ENCODE measurements at regions not wholly inside any gene's neighbourhood (a gene's known extent, or its start where the extent isn't known, plus 50 kb on each side); places are given as distances from the start of the nearest gene placed in this dataset.
"Not testable (repeated sequence)": the region's sequence is repeated elsewhere in the genome, so short reads cannot be mapped to it uniquely, and the experiment has no call there.

DNA sequence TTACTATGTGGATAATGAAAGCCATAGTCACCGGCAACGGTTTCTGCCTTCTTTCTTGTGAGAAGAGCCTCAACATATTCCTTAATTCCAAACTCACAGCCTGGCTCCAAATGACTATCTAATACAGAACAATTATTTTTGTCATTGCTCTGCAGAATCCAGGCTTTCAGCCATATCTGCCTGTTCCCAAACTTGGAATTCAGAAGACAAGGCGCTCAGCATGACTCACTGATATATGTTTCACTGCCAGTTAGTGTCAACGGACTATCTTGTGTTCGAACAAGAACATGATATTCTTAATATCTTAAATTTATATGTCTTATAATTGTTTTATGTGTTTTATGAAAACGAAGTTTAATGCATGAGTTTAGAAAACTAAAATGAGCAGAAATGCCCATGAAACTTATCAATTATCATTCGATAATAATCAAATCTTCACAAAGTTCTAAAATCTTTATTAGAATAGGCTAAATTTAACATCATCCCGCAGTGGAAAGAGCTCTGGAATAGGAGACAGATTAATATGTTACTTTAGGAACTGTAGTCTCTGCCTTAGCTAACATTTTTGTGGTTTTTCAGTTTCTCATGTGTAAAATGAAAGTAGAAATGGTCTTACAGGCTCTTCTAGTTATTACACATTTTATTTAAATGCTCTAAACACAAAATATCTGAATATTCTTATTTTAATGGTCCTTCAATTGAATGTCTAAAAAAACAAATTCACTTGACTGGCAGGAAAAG is 669.3 kb upstream of the GJE1 start:
- in situ Hi-C loops (cut with MboI; ENCODE audit: low sequenced_read_pairs): no loop called here

DNA sequence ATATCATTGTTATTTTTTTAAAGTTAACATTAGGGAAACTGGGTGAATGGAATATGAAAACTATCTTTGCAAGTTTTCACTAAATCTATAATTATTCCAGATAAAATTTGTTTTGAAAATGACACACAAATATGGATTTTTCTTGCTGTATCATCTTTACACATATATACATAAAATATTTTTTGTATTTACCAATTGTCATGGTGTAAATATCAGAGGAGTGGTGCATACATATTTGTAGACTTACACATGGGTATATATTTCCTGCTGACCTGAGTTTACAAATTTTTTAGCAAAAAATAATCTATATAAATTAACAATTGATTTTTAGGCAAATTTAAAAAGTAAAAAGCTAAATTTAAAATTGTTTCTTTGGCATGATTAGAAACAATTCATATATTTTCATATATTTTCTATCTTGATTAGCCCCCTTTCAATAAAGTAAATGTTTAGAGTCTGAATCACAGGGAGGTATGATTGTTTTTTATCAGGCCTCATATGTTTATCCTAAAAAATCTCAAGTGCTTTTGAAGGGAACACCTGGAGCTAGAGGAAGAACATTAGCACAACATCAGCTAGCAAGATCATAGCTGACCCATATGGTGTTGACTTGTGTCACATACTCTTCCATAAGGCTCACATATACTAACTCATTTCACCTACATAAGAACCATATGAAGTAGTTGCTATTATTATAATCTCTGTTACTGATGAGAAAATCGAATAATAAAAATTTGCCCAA is 671.8 kb upstream of the GJE1 start:
- in situ Hi-C loops (cut with MboI; ENCODE audit: low sequenced_read_pairs): no loop called here

DNA sequence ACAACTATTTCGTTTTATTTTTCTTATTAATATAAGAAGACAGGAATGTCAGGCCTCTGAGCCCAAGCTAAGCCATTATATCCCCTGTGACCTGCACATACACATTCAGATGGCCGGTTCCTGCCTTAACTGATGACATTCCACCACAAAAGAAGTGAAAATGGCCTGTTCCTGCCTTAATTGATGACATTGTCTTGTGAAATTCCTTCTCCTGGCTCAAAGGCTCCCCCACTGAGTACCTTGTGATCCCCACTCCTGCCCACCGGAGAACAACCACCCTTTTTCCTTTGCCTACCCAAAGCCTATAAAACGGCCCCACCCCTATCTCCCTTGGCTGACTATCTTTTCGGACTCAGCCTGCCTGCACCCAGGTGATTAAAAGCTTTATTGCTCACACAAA is 672.5 kb upstream of the GJE1 start:
- in situ Hi-C loops (cut with MboI; ENCODE audit: low sequenced_read_pairs): not testable (repeated sequence)

DNA sequence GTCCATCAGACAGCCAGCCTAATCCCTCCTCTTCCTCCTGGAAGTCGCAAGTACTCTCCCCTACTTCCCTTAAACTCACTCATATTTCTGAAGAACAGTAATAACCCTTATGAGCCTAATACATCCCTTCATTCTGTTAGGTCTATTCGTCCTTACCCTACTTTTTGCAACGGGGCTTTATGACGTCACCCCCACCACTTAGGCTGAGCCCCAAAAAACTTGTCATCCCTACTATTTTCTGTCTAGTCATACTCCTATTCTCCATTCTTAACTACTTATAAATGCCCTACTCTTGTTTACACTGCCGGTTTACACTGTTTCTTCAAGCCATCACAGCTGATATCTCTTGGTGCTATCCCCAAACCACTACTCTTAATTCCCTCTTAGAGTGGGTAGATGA is 674.7 kb upstream of the GJE1 start:
- in situ Hi-C loops (cut with MboI; ENCODE audit: low sequenced_read_pairs): not testable (repeated sequence)

DNA sequence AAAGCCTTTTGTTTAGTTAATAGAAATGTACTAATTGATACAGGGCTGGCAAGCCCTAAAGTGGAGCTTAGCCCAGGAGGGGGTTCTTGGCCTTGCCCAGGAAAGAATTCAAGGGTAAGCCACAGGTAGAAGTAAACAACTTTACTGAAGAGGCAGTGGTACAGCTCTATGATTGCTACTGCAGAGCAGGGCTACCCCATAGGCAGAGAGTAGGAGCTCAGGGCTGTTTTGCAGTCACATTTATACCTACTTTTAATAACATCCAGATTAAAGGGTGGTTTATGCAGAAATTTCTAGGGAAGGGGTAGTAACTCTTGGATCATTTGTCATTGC is 680.4 kb upstream of the GJE1 start:
- in situ Hi-C loops (cut with MboI; ENCODE audit: low sequenced_read_pairs): no loop called here

DNA sequence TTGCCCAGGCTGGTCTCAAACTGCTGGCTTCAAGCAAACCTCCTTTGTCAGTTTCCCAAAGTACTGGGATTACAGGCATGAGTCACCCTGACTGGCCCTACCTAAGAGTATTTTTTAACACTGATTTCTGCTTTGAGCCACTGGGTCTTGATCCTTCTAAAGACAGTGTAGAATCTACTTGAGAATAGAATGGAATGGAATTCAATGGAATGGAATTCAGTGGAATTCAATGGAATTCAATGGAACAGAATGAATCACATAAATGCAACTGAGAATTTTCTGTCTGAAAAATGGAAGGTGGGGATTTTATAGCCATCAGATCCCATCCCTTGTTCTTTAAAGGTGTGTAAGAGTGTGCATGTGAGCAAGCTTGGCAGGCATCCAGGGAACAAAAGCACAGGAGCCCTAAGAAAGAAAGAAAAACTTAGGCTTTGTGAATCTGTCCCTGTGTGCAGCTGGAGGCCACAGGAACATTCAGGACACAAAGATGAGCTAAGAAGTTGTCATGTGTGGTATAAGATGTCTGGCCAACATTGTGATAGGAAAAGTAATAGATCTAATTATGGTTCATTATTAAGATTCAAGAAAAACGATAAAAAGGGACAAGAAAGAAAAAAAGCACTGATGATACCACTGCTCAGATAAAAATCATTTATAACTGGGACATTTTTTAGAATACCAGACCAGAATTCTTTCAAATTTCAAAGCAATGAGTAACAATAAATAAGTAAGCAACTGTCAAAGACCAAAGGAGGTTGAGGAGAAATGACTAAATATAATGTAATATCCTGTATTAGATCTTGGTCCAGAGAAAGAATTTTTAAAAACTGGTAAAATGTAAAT is 681.0 kb upstream of the GJE1 start:
- in situ Hi-C loops (cut with MboI; ENCODE audit: low sequenced_read_pairs): no loop called here

DNA sequence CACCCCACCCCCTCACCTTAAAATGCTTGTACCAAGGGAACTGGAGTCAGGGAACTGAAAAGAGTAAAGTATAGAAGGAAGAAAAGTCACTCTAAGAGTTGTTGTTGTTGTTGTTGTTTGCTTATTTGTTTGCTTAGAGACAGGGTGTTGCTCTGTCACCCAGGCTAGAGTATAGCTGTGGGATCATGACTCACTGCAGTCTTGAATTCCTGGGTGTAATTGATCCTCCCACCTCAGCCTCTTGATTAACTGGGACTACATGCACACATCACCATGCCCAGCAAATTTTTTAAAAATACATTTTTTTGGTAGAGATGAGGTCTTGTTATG is 681.6 kb upstream of the GJE1 start:
- in situ Hi-C loops (cut with MboI; ENCODE audit: low sequenced_read_pairs): no loop called here

DNA sequence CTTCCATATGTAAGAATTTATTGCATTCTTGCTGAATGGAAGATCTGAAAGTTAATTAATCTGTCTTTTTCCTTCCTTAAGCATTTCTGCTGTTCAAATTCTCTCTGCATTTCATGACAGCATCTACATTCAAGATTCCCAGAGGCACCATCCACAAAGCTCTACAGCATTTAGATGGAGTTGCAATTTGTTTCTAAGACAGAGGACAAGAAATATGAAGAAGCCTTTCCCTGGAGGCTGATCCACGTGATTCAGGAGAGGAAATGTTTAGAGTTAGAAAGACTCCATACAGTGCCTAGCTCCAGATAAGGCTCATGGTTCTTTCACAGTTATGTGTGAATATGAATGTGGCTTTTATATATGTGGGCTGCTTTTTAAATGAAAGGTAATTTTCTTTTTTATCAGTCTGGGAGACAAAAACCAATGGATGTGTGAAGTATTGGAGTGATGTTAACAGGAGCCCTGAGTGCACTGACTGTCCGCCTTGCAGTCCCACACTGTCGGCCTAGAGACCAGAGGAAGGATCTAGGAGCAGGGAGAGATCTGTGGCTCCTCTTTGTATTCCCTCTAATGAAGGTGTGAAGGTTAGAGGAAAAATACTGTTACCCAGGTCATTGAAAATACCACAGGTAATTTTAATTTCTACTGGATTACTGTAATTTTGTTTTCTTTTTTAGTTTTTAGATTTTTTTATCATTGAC is 686.6 kb upstream of the GJE1 start:
- in situ Hi-C loops (cut with MboI; ENCODE audit: low sequenced_read_pairs): no loop called here

DNA sequence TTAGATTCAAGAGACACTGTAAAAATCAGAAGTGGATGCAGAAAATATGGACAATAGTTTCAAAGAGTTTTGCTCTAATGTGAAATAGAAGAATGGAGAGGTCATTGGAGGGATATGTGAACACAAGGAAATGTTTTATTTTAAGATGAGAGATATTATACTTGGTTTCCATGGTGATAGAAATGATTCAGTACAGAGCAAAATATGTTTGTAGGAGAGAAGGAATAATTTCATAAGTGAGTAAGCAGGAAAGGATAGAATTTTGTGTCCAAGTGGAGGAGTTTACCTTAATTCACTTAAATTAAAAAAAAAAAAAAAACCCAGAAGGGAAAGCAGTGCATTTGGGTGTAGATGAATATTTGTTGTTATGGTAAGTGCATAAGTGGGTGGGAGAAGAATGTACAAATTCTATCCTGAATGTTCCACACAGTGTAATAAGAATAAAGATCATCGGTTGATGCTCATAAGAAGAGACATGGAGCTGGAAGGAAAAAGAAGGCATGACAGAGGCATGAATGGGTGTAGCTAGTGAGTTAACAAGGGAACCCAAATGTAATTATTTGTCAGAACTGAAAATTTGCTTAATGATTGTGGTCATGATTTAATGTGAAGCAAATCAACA is 688.9 kb upstream of the GJE1 start:
- in situ Hi-C loops (cut with MboI; ENCODE audit: low sequenced_read_pairs): no loop called here

DNA sequence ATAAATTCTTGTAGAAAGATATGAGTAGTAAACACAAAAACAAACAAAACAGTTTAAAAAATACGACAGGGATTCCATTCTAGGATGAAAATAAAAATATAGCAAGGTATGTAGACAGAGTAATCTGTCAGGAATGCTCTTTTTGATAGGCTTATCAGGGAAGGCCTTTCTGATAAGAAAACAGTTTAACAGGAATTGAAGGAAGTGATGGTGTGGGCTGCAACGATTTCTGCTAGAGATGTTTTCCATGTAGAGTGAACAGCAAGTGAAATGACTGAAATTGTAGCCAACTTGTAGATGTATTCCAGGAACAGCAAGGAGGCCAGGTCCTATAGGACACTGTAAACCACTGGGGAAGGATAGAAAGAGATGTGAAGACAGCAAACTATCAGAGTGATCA is 689.7 kb upstream of the GJE1 start:
- in situ Hi-C loops (cut with MboI; ENCODE audit: low sequenced_read_pairs): no loop called here

DNA sequence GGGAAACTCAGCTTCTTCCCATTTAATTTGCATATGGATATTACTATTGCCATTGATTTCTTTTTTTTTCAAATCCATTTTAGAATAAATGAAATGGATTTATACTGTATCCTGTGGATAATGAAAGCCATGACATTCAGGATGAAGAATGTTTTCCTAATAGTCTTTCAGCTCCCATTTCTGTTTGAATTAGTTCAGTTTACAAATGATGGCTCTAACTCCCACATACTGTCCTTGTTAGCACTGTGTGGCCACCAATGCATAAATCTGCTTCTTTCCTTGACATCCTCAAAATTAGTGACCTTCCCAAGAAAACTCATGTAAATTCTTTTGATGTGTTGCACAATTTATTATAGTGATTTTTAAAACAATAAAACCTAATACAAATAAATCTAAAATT is 693.2 kb upstream of the GJE1 start:
- in situ Hi-C loops (cut with MboI; ENCODE audit: low sequenced_read_pairs): no loop called here

DNA sequence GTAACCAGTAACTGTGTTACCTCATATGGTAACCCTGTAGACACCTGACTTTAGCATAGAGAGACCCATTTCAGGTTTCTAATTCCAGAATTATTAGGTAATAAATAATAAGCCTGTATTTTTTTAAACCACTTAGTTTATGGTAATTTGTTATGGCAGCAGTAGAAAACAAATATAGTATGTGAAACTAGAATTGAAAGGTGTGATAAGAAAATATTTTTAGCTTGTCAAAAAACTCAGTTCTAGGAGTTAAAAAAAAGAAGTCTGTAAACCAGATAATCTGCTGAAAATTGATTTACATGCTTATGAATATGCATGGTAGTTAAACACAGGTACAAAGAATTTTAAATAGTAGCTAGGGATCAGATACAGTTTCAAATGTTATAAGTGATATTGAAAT is 695.0 kb upstream of the GJE1 start:
- in situ Hi-C loops (cut with MboI; ENCODE audit: low sequenced_read_pairs): no loop called here

DNA sequence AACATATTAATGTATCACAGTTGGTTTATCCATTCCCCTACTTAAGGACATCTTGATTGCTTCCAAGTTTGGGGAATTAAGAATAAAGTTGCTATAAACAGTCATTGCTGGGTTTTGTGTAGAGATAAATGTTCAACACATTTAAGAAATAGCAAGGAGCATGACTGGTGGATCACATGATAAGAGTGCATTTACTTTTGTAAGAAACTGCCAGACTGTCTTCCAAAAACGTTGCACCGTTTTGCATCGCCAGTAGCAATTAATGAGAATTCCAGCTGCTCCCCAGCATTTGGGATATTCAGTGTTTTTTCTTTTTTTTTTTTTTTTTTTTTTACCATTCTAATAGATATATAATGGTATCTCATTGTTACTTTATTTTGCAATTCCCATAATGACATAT is 695.7 kb upstream of the GJE1 start:
- in situ Hi-C loops (cut with MboI; ENCODE audit: low sequenced_read_pairs): no loop called here

DNA sequence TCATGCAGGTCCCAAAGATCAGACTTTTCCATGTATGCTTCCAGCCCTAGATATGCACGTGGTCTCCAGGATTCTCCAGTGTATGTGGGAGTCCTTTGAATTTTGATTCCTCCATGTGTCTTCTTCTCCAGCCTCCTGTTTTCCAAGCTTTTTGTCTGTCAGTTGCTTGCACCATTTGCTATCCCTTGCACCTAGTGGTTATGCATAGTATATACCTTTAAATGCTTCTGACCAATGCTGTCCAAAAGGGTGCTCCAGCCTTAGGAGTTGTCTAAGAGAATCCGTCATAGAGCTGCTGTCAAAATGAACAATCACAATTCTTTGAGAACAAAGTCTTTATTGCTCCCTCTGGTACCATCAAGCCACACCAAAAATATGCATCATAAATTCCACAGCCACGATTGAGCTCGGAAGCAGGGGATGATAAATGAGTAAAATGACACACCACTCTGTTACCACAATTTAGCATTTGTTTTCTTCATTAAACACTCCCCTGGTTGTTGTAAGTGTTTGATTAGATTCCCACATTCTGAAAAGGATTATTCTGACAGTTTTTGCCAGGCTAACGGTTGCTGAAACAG is 706.2 kb upstream of the GJE1 start:
- in situ Hi-C loops (cut with MboI; ENCODE audit: low sequenced_read_pairs): no loop called here

DNA sequence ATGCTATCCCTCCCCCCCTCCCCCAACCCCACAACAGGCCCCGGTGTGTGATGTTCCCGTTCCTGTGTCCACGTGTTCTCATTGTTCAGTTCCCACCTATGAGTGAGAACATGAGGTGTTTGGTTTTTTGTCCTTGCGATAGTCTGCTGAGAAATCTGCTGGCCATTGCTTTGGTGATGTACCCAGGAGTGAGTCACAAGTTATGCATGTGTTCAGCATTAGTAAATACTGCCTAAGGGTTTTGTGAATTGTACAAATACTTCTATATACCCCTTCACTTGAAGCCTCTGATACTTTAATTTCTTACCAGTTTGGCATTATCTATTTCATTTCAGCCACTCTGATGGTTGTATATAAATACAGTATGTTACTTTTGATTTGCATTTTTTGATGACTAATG is 711.3 kb upstream of the GJE1 start:
- in situ Hi-C loops (cut with MboI; ENCODE audit: low sequenced_read_pairs): no loop called here

DNA sequence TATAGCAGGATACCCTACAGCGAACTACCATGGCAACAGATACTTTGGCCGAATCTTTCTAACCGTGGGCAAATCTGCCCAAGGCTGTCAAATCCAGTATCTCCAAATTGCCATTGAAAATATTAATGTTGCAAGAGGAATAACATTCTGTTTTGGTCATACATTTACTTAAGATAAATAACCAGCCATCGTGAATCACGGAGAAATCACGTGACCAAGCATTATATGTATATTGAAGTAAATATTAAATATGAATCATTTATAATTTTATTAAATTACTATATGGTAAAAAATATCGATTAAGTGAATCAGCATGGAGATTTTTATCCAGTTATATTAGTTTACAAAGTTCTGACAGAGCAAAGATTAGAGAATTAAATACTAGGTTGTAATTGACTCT is 714.6 kb upstream of the GJE1 start:
- in situ Hi-C loops (cut with MboI; ENCODE audit: low sequenced_read_pairs): no loop called here

DNA sequence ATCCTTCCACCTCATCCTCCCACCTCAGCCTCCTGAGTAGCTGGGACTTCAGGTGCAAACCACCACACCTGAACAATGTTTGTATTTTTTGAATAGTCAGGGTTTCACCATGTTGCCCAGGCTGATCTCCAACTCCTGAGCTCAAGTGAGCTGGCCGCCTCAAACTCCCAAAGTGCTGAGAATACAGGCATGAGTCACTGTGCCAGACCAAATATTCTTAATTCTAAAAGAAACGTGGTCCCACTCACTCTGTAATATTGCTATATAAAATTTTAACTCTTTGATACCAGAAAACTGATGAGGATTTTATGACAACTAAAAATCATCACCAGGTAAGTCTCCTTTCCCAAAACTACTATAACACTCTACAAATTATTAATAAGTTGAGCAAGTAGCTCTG is 716.8 kb upstream of the GJE1 start:
- in situ Hi-C loops (cut with MboI; ENCODE audit: low sequenced_read_pairs): no loop called here

DNA sequence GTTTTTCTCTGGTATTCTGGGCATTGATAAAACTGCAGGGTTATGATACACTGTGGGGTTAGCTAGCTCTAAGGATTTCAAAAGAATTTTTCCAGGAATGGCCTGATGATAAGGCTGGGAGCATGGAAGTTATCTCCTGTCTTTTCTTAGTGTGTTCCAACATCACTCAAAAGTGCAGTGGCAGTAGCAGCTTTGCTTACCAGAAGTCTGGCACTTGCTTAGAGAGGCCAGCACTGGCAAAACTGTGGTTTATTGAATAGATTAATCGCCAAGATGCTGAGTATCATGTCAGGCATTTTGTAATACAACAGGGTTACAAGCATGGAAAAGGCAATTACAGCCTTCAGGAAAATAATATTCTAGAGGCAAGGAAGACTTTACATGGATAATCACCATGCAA is 719.5 kb upstream of the GJE1 start:
- in situ Hi-C loops (cut with MboI; ENCODE audit: low sequenced_read_pairs): no loop called here

DNA sequence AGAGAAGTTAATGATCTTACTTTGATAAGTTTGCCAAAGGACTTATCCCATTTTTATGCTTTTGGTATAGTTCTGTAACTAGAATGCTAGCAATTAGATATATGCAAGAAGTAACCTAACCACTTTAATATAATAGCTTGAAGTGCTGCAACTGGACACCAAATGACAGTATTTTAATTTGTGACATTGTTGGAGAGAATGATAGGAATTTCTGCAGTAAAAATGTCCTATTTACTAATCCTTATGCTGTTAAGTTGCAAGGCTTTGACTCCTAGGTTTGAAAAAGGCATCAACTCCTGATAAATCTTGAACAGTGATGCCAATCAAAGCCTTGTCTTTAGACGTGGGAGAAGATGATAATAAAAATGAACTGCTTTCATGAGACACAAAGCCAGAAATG is 726.0 kb upstream of the GJE1 start:
- in situ Hi-C loops (cut with MboI; ENCODE audit: low sequenced_read_pairs): no loop called here

DNA sequence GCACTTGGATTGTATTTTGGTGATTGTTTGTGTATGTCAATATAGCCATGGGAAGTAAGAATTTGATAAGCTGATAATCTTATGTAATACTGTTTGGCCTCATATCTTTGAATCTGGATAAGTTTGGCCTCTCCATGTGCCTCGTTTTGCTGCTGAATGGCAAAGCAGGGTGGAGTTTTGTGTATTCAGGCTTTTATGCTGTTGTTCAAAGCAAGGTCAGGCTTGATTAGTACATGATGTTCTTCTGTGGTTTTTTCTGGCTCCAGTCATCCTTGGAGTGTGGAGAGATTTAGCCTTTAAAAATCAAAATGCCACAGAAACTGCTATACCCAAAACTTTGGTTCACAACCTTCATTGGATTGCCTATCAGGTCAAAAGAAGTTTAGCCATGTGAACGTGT is 728.9 kb upstream of the GJE1 start:
- in situ Hi-C loops (cut with MboI; ENCODE audit: low sequenced_read_pairs): no loop called here

DNA sequence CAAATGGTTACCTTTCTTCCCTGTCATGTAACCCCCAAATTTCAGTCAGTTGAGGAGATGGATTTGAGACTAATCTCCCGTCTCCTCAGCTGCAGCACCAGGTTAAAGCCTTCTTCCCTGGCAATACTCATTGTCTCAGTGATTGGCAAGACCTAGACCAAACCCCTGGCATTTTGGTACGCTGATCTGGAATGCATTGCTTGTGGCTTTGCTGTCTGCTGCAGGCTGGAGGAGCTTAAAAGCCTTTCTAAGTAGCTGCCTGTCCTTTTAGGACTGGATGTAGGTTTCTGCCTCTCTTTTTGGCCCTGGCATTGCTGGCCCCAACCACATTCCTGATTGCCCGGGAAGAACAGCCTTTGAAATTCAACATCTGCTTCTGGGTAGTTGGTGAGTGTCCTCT is 729.6 kb upstream of the GJE1 start:
- in situ Hi-C loops (cut with MboI; ENCODE audit: low sequenced_read_pairs): no loop called here
